B cell (primary cell): ENCODE measurements at regions not wholly inside any gene's neighbourhood (a gene's known extent, or its start where the extent isn't known, plus 50 kb on each side); places are given as distances from the start of the nearest gene placed in this dataset.

Source experiments
- ATAC-seq: fragments of 200-7000 bp; cut with Tn5 transposase; one replicate; pipeline ENCODE4 v1.10.0; 2021; ENCODE audit warnings: low read depth, mild to moderate bottlenecking, moderate number of reproducible peaks, moderate library complexity
- CTCF ChIA-PET: fragments of 350-600 bp; sonication (Branson Sonifier 250); formaldehyde crosslinking; loops from one replicate; lab custom pipeline; 2021; ENCODE audit warnings: antibody characterized with exemption, inconsistent platforms; lab: Charles Lee
- POLR2A ChIA-PET: fragments of 350-600 bp; sonication (Branson Sonifier 250); formaldehyde crosslinking; loops from one replicate; lab custom pipeline; 2021; ENCODE audit warnings: antibody characterized with exemption; lab: Charles Lee
- DNase-seq: peaks from one replicate; pipeline ENCODE4 v3.0.0; 2013
- H2AFZ ChIP-seq: 2 replicates; pipeline ENCODE4 v1.6.1; 2012; ENCODE audit warnings: mild to moderate bottlenecking, low read depth, low read length; ENCODE audit not compliant: insufficient read depth, poor library complexity, severe bottlenecking
- H3K27ac ChIP-seq, 2 donors: 1 replicate in 1 of 2; 2 replicates in 1 of 2; pipeline ENCODE4 v1.5.1; 2012 to 2013; ENCODE audit warnings: low read length in 2 of 2, mild to moderate bottlenecking in 2 of 2, moderate library complexity in 1 of 2
- H3K27me3 ChIP-seq, 4 experiments: fragments of 200-600 bp in 1 of 4; sonication (generic) in 1 of 4; replicated peaks in 1 of 4; 1 replicate in 2 of 4; 2 replicates in 2 of 4; pipeline versions ENCODE4 v1.6.1 to v1.7.0; 2013 to 2016; ENCODE audit warnings: low read length in 3 of 4, mild to moderate bottlenecking in 2 of 4, mixed read lengths in 1 of 4, moderate library complexity in 1 of 4; ENCODE audit not compliant: insufficient read depth in 4 of 4, control insufficient read depth in 3 of 4; ENCODE audit errors: control extremely low read depth in 1 of 4
- H3K36me3 ChIP-seq, 2 experiments: replicated peaks in 1 of 2; 1 replicate in 1 of 2; 2 replicates in 1 of 2; pipeline versions ENCODE4 v1.6.1 to v1.7.1; 2013; ENCODE audit warnings: low read length in 1 of 2; ENCODE audit not compliant: insufficient read depth in 2 of 2, control insufficient read depth in 1 of 2; ENCODE audit errors: control extremely low read depth in 1 of 2, extremely low read depth in 1 of 2
- H3K4me1 ChIP-seq, 2 donors: fragments of 200-600 bp in 1 of 2; sonication (generic) in 1 of 2; 1 replicate in 1 of 2; 2 replicates in 1 of 2; pipeline versions ENCODE4 v1.5.1 to v1.6.1; 2013 to 2017; ENCODE audit warnings: low read length in 2 of 2; ENCODE audit not compliant: control insufficient read depth in 2 of 2, insufficient read depth in 2 of 2
- H3K4me2 ChIP-seq: replicated peaks from 2 replicates; pipeline ENCODE3; 2012; ENCODE audit warnings: mild to moderate bottlenecking, low read depth, low read length; ENCODE audit not compliant: poor library complexity, severe bottlenecking
- H3K4me3 ChIP-seq, 5 experiments: fragments of 200-600 bp in 1 of 5; sonication (generic) in 1 of 5; 1 replicate in 3 of 5; 2 replicates in 2 of 5; pipeline versions ENCODE4 v1.5.1 to v1.7.0; 2011 to 2016; ENCODE audit warnings: low read length in 4 of 5, mild to moderate bottlenecking in 4 of 5, low read depth in 2 of 5, control low read depth in 1 of 5, moderate library complexity in 1 of 5; ENCODE audit not compliant: insufficient read depth in 1 of 5; ENCODE audit errors: control extremely low read depth in 1 of 5, extremely low read depth in 1 of 5
- H3K79me2 ChIP-seq: fragments of 200-600 bp; sonication (generic); one replicate; pipeline ENCODE4 v1.6.0; 2016; ENCODE audit warnings: low read length; ENCODE audit not compliant: control insufficient read depth, insufficient read depth
- H3K9ac ChIP-seq: fragments of 200-600 bp; sonication (generic); 2 replicates; pipeline ENCODE4 v1.6.1; 2017; ENCODE audit warnings: mild to moderate bottlenecking, low read length, moderate library complexity
- H3K9me3 ChIP-seq, 3 donors: one replicate each; pipeline versions ENCODE4 v1.6.1 to v1.7.1; 2013; ENCODE audit warnings: low read length in 2 of 3; ENCODE audit not compliant: control insufficient read depth in 2 of 3, insufficient read depth in 1 of 3; ENCODE audit errors: control extremely low read depth in 1 of 3
- H4K20me1 ChIP-seq: 2 replicates; pipeline ENCODE4 v1.6.0; 2012; ENCODE audit warnings: mild to moderate bottlenecking, low read length; ENCODE audit not compliant: insufficient read depth, control insufficient read depth, poor library complexity, severe bottlenecking
- H3K27ac Mint-ChIP-seq: one replicate; pipeline ENCODE4 v1.8.0; 2021; ENCODE audit warnings: mixed read lengths
- H3K27me3 Mint-ChIP-seq: one replicate; pipeline ENCODE4 v1.8.0; 2021; ENCODE audit warnings: mixed read lengths
- H3K4me1 Mint-ChIP-seq: one replicate; pipeline ENCODE4 v1.8.0; 2021; ENCODE audit warnings: mixed read lengths
- H3K4me3 Mint-ChIP-seq: one replicate; pipeline ENCODE4 v1.8.0; 2021; ENCODE audit warnings: mixed read lengths
- H3K9me3 Mint-ChIP-seq: one replicate; pipeline ENCODE4 v1.8.0; 2022; ENCODE audit warnings: mixed read lengths; ENCODE audit not compliant: insufficient read depth
- EZH2 ChIP-seq: IDR thresholded peaks from 2 replicates; pipeline ENCODE4 v1.6.1; 2012; ENCODE audit warnings: borderline replicate concordance, low read depth, mild to moderate bottlenecking, moderate library complexity, low read length; ENCODE audit not compliant: insufficient read depth, poor library complexity, severe bottlenecking
- WGBS: methylation state at CpG from one replicate; pipeline ENCODE4 v1.1.5; 2013; ENCODE audit warnings: missing lambda C conversion rate; ENCODE audit not compliant: insufficient coverage; 5-methylcytosine and 5-hydroxymethylcytosine counted together
- intact Hi-C: fragments of 100-400 bp; cut with micrococcal nuclease; formaldehyde crosslinking; loops from one replicate; pipeline ENCODE4 v1.10.0; 2022
- TF ChIP-seq, protein P1 (sequence below): fragments of 200-600 bp; IDR thresholded peaks from one replicate; pipeline ENCODE4 v1.8.0; 2022; ENCODE audit warnings: antibody characterized with exemption, mild to moderate bottlenecking

- CTCF ChIA-PET, result interaction anchor here (1.1 kb wide), 1 partner anchor 13 kb away, joined by 3 read pairs; no protein-coding TSS in a partner anchor
- no peak overlapping the region for H3K27ac ChIP-seq
- Mint-ChIP-seq H3K9me3 (peaks cover 3% of the 10 kb centered on the region), H3K27me3 (peaks cover 41% of the 10 kb centered on the region), H3K27ac (no peak overlapping the region), H3K4me3 (no peak overlapping the region), H3K4me1 (no peaks in the 10 kb centered on the region)
- 50% methylated on average over 1 of the region's 2 CpGs for WGBS
- TF ChIP-seq EZH2, result no peak
- TF ChIP-seq, protein P1, sequence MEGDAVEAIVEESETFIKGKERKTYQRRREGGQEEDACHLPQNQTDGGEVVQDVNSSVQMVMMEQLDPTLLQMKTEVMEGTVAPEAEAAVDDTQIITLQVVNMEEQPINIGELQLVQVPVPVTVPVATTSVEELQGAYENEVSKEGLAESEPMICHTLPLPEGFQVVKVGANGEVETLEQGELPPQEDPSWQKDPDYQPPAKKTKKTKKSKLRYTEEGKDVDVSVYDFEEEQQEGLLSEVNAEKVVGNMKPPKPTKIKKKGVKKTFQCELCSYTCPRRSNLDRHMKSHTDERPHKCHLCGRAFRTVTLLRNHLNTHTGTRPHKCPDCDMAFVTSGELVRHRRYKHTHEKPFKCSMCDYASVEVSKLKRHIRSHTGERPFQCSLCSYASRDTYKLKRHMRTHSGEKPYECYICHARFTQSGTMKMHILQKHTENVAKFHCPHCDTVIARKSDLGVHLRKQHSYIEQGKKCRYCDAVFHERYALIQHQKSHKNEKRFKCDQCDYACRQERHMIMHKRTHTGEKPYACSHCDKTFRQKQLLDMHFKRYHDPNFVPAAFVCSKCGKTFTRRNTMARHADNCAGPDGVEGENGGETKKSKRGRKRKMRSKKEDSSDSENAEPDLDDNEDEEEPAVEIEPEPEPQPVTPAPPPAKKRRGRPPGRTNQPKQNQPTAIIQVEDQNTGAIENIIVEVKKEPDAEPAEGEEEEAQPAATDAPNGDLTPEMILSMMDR, result no peak
- no peak overlapping the region for H3K9ac ChIP-seq
- peaks cover 0 to 18% (median 7%) of the 10 kb centered on the region in 4 experiments for H3K27me3 ChIP-seq
- no peak overlapping the region for H3K4me2 ChIP-seq
- H4K20me1 ChIP-seq, result no peaks in the 10 kb centered on the region
- POLR2A ChIA-PET, result no interaction called here
- DNase-seq (no peak), ATAC-seq (no peak)
- H3K9me3 ChIP-seq, result peaks cover 0 to 13% (median 4%) of the 10 kb centered on the region in 3 donors
- no peaks in the 10 kb centered on the region for H3K36me3 ChIP-seq
- H2AFZ ChIP-seq, result no peak overlapping the region
- intact Hi-C loops, result no loop called here
- H3K79me2 ChIP-seq, result no peaks in the 10 kb centered on the region
- H3K4me1 ChIP-seq, result no peaks in the 10 kb centered on the region
- no peak overlapping the region for H3K4me3 ChIP-seq
Measured at GRCh38 chr2:234275515-234275914, 221.4 kb downstream of the ARL4C start.

- H3K4me3 Mint-ChIP-seq, result no peak overlapping the region
- Histone ChIP-seq H2AFZ (no peak overlapping the region), H3K9ac (no peak overlapping the region), H3K36me3 (no peaks in the 10 kb centered on the region), H3K27ac (no peak overlapping the region), H3K9me3 (peaks cover 0 to 3% (median under 1%) of the 10 kb centered on the region in 3 donors), H3K4me3 (no peak overlapping the region), H4K20me1 (no peaks in the 10 kb centered on the region), H3K4me1 (no peaks in the 10 kb centered on the region), H3K4me2 (no peak overlapping the region), H3K27me3 (peaks cover 0 to 10% (median 5%) of the 10 kb centered on the region in 4 experiments), H3K79me2 (no peaks in the 10 kb centered on the region)
- no peaks in the 10 kb centered on the region for H3K9me3 Mint-ChIP-seq
- H3K4me1 Mint-ChIP-seq, result no peaks in the 10 kb centered on the region
- H3K27me3 Mint-ChIP-seq, result peaks cover 34% of the 10 kb centered on the region
- ChIA-PET POLR2A (interaction anchor here (0.6 kb wide), 1 partner anchor 221 kb away, joined by 5 read pairs; no protein-coding TSS in a partner anchor), CTCF (interaction anchor here (0.7 kb wide), 1 partner anchor 105 kb away, joined by 3 read pairs; no protein-coding TSS in a partner anchor)
- ATAC-seq (no peak), DNase-seq (no peak)
- intact Hi-C loops, result no loop called here
- 89% methylated on average over 3 of the region's 9 CpGs for WGBS
- H3K27ac Mint-ChIP-seq, result no peak overlapping the region
- no peak for TF ChIP-seq EZH2
- TF ChIP-seq, protein P1, result no peak
Measured at GRCh38 chr2:234273887-234274584, 222.8 kb downstream of the ARL4C start.
